HG02884 (cell line): ENCODE measurements at regions not wholly inside any gene's neighbourhood (a gene's known extent, or its start where the extent isn't known, plus 50 kb on each side); places are given as distances from the start of the nearest gene placed in this dataset.

Source experiments
- ATAC-seq: cut with Tn5 transposase; IDR thresholded peaks from one replicate; pipeline ENCODE4 v1.9.1; 2021; ENCODE audit warnings: mild to moderate bottlenecking, moderate library complexity; ENCODE audit not compliant: unreplicated experiment

DNA sequence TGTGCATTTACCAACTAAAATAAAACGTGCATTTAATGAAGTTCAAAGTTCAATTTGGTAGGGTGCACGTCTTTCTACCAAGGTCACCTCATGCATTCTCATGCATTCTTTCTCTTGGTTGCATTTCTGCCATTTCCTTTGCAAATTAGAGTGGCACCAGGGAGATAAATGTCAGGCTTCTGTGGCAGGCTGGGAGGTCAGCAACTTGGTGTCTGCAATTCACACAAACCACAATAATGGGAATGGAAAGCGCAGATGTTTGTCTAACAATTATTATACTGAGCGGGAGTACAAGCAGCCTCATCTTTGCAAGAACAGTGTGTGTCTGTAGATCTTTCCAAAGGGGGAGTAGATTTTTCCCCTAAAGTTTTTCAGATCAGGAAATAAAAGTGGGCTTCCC lies 411.7 kb downstream of the DMRT2 start:
- no peak for ATAC-seq

DNA sequence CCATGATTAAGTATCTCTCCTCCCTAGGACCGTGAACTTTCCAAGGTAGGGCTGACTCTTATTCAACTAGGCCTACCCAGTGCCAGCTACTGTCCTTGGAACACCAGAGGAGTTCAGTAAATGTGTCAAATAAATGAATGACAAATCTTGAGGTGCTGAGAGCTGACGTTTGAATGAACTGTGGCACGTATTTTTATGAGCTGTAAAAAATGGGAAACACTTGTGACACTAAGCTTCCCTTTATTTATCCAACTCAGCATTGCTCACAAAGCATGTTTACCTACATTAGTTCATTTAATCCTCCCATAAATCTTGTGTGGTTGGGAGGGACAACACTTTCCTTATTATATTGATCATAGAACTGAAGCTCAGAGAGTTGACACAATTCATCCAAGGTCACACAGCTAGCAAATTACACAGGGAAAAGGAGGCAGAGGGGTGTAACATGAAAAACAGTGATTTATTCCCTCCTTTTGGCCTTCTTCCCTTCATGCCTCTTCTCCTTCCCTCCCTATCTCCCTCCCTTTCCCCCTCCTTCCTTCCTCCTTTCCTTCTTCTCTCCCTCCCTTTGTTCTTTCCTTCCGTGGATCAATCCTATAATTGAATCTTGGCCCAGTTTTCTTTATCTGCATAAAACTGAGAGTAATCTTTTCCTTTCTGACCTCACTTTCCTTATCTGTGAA lies 412.6 kb downstream of the DMRT2 start:
- ATAC-seq = no peak

DNA sequence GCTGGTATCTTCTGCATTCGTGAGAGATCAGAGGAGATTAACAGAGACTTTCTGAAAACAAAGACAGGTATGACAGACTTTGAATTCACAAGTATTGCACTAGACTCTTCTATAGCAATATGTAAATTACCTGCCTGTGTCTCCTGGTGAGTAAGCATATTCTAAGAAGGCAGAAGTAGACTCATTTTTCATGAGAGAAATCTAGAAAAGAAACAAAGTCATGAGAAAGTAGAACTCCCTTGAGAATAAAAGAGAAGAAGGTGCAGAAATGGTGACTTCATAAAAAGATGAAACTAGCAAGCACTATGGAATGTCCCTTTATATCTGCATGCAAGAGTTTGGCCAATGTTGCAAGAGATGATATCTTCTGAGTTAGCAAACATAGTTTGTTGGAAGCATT lies 419.8 kb downstream of the DMRT2 start:
- peak; percentile 92 for ATAC-seq

DNA sequence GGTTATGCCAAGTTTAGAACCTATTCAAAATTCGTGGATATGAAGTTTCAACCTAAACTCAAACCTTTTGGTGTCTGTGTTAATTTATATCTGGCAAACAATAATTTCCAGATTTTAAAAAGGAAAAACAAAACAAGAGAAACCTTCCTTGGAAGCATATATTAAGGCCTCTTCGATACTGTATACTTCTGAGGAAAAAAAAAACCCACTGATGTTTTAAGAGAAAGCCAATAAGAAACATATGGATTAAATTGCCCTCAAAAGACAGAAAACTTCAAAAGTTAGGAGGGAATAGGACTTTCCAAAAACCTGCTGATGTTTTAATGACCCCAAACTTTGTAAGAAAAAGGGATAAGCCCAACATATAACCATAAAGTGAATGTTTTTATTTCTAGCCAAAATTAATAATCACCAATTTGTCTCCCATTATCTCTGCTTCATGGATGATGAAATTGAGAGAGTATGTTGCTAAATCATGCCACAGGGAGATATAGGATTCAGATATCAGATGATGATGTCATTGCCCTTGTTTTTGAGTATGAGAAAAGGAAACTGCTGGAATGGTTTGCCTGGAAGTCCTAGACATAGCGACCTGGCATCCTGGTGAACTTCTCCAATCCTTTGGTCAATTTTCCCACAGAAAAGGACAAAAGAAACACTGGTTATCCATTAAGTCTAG lies 423.9 kb downstream of the DMRT2 start:
- ATAC-seq = no peak

DNA sequence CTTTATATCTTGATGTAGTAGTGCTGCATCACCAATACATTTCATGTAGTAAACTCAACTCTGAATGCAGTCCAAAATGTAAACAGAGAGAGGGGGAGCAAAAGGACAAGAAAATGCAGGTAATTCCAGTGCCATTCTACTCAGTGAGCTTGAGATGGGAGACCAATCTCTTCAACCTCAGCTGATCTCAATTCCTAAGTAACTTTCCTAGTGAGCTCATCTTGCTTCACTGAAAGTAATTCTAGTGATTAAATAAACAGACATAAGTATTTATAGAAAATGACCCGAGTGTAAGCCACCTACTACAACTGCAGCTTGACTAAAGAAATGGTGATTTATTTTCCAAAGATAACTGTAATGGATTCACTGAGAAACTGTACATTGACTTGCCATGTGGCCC lies 424.5 kb downstream of the DMRT2 start:
- no peak for ATAC-seq

DNA sequence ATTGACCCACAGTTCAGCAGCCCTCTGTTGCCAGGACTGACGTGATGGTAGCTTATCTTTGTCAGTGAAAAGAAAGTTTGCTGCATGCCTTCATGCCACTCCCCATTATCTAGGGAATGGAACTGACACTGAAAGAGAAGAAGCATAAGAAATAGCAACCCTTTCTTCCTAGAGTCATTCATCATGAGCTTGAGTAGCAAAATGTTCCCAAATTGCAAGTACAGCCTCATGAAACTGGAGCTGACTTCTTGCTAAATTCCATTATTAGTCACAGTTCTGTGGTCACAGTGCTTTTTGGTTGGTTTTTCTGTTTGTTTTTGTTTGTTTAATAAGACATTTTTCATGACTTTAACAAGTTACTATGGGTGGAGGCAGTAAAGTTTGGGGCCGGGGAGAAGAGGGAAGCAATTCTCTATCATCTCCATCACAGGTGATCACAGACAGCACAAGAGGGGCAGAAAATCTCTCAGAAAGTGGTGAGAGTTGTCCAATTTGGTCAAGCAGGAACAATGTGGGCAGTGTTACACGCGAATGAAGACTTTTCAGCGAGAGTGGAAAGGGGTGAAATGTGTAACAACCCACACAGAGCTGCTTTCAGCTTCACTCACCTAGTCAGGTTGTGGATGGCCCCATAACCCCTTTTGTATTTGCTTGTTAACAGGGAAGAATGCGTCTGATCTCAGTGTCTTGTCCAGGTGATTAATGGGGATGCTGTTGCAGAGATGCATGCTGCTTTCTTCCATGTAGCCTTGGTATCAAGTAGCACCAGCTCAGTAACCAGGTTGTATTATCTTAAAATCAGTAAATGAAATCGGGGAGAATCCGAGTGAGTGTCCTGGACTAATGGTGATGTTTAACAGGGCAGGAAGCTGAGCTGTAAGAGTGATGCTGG lies 440.4 kb downstream of the DMRT2 start:
- peak; percentile 85 for ATAC-seq

DNA sequence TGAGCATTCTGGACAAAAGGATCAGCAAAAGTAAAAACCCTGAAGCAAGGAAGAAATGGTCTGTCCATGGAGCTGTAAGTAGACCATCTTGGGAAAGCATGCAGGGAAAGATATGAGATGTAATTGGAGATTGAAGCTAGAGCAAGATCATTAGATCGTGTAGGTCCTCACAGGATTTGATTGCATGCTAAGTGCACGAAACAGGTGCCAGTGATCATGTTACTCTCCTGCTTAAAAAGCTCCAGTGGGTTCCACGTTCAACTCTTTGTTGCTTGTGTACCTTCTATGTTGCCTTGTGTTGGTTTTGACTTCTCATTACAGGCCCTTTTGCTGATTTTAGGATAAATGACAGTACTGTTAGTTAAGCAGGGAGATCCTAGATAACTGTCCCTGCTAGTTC lies 442.0 kb downstream of the DMRT2 start:
- no peak for ATAC-seq

DNA sequence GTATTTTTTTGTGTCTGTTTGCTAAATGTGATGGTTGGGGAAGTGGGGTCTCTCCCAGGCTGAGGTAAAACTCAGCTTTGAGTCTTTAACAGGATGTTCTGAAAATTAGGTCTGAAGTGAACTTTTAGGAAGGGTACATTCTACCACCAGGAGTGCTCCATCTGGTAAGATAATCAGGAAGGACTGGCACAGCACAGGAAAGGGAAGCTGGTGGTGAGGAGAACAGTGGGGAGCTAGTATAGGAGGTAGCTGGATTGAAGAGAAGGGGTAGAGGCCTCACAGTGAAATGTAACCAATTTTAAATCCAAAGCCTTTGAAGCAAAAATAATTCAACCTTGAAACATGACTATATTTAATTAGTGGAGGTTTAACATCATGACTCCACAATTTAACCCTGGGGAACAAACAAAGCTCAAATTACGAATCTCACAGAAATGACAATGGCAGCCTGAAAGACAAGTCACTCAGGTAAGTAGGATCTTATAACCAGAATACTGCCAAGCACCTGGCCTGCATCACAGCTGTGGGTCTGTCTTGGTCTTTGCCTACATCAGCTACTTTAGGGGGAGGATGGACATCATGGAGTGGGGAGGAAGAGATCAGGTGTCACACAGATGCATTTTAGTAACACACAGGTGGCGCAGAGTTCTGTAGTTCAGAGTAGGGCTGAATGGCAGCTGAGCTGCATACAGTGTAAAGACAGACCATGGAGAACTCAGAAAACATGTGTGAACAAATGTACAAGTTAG lies 445.3 kb downstream of the DMRT2 start:
- no peak for ATAC-seq

DNA sequence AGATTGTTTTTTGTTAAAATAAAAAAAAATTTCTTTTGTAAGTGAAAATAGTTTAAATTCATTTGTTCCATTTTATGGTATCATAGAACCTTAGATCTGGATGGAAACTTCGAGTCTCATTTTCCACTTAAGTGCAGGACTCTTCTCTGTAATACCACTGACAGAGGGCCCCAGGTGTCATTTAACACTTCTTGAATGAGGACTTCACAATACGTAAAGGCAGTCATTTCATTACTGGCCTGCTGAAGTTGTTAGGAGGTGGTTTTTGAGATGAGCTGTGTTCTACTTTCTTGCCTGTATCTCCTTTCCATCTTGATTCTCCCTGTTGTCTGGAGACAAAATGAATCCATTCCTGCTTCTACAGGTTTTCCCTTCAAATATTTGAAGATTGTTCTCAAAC lies 455.3 kb downstream of the DMRT2 start:
- ATAC-seq = no peak

DNA sequence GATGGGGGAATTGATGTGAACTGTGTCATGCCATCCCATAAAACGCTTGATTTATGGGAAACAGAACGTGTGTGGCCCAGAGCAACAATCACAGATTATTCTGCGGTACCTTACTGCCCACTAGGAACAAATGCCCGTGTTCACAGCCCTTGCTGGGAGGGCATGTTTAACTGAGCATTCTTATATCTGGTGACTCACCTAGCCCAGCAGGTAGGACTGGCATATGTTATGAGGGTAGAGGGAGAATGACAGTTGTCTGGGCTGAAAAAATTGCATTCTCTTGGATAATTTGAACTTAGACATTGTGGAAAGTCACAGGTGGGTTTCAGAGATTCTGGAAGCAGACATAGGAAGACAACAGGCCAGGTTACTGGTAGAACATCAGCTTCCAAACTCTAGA lies 460.6 kb downstream of the DMRT2 start:
- ATAC-seq = no peak

DNA sequence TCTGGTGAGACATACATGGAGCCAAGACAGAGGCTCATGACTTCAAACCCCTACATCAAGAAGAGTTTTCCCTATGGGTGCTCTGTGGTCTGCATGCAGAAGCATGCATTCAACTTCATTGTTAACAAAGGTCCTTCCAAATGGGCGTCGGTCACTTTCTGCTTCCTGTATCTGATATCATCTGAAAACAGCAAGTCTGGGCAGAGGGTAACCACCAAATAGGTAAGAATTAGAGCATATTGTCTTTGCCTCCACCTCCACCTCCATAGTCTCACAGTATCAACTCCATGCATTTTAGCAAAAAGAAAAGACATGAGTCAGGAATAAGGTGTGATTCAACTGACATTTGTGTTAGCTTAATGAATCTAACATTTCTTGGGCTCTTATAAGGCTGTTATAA lies 462.9 kb downstream of the DMRT2 start:
- ATAC-seq = no peak

DNA sequence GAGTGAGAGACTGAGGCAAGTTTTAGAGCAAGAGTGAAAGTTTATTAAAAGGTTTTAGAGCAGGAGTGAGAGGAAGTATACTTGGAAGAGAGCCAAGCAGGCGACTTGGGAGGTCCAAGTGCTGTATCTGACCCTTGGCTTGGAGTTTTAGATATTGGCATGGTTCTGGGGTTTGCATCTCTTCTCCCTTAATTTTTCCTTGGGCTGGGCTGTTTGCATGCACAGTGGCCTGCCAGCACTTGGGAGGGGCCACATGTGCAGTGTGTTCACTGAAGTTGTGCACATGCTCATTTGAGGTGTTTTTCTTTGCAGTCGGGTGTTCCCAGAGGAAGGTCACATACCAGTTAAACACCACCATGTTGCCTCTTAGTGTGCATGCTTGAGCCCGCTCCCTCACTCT lies 464.1 kb downstream of the DMRT2 start:
- ATAC-seq = no peak

DNA sequence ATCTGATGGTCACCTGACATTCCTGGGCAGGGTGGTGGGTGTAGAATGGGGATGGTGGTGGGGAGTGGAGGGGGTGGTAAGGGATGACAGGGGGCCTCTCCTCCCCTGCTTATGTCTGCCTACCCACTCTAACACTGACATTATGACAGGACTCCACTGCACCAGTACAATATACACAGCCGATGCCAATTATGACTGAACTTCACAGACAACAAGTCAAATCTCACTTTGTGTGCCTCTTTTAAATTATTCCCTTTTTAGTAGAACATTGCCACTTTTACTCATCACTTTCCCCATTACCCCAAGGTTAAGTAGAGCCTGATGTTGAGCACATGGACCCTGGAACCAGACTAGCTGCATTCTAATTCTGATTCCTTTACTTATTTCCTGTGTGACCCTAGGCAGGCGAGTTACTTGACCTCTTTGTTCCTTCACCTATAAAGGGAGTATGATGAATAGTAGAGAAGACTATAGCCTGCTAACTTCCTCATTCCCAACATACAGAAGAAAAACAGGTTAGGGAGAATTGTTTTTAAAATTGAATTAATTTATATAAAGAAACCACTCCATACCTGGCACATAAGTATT lies 464.7 kb downstream of the DMRT2 start:
- ATAC-seq = peak; percentile 46

DNA sequence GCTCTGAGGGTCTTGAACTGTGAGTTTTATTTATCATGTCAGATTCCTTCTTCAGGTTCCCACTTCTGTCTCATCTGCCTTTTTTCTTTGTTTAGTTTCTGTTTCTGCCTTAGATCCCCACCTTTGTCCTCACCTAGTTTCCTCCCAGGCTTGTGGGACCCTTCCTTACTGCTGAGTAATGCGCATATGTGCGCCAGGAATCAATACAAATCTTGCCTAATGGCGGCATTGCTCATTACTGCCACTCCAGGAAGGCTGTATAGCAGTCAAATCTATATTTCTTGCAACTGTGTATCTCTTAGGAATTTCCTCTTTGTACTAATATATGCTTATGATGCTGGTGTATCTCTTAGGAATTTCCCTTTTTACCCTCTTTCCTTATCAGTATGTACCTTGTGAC lies 465.4 kb downstream of the DMRT2 start:
- no peak for ATAC-seq

DNA sequence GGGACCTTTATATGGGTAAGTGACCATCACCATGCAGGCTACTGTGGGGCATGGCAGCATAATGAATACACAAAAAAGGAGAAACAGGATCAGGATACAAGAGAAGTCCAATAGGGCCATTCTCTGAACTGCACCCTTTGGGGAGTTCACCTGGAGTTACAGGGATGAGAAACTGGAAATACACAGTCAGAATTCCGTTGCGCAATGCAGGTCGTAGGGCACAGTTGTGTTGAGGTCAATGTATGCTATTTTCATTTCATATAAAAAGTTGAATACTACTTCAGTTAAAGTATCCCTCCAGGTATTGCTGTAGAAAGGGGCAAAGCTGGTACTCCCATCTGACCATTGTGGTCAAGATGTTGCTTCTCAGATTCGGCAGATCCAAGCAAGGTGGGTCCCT lies 471.4 kb downstream of the DMRT2 start:
- ATAC-seq = no peak

DNA sequence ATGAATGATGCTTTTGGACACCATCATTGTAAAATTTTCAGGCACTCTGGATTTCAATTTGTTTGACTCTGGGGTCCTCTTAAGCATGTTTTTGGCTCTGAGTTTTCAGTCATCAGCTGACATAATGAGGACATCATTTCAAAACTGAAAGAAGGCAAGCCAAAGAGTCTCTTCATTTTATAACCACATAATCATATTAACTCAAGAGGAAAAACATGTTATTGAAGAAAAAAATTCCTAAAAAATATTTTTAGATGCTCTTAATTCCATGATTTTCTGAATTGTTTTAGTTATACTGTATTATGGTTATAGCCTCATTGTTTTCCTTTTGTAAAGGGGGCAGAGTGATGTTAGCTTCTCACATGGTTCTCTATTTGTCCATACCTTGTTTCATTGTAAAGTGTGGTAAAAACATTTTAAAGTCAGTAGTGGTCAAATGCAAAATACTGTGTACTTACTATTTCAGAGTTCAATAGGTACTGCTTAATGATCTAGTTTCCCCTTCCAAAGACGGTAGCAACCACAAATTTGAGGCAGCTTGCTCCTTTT lies 472.1 kb downstream of the DMRT2 start:
- peak; percentile 72 for ATAC-seq

DNA sequence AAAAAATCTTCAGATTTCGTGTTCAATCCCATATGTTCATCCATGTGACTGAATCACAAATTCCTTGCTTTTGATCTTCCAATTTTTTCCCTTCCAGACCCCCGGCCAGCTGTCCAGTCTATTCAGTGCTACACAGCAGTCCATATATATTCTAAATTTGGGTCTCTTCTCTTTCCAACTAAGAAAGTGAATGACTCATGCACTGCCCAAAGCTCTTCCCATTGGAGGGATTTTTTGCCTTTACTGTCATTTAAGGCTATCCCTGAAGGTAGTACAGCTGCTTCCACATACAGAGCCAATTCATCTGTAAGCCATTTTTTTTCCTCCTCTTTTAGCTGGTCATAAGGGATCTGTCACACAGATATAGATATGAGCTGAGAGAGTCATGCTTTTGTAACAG lies 478.3 kb downstream of the DMRT2 start:
- no peak for ATAC-seq

DNA sequence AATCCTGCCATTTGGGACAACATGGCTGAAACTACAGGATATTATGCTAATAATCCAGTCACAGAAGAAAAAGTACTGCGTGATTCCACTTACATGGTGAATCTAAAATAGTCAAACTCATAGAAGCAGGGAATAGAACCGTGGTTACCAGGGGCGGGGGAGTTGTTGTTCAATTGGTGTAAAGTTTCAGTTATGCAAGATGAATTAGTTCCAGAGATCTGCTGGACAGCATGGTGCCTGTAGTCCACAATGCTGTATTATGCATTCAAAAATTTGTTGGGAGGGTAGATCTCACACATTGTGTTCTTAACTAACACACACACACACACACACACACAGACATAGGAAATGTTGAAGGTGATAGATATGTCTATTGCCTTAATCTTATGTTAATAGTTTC lies 480.5 kb downstream of the DMRT2 start:
- no peak for ATAC-seq

DNA sequence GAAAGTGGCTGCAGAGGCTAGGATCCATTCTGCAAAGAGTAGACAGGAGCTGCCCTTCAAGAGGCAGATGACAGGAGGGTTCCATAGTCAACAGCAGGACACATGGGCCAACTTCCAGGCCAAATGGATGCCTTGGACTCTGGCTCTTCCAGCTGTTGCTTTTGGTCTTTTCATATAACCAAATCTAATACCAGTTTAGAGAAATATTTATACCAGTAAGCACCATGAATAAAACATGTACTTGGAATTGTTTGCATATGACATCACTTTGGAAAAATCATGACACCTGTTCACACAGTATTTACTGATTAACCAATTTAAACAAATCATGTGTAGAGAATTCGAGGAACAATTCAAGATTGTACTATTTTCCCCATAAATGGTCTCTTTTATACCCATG lies 481.3 kb downstream of the DMRT2 start:
- no peak for ATAC-seq

DNA sequence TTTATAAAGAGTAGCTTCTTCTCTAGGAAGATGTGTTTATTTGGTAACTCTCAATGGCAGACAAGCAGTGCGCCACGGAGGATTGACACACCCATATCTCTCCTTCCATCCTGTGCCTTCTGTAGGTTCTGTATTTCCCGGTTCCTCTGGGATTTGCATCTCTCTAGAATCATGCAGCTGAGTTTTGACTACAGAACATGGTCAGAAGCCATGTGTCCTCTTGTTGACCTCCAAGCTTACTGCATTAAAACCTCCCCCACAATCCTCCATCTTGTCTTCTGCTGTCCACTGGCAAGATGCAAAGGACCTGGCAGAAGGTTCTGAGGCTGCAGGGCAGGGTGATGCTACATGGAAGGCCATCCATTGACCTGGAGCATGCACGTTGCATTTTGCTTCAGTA lies 482.0 kb downstream of the DMRT2 start:
- ATAC-seq = no peak

DNA sequence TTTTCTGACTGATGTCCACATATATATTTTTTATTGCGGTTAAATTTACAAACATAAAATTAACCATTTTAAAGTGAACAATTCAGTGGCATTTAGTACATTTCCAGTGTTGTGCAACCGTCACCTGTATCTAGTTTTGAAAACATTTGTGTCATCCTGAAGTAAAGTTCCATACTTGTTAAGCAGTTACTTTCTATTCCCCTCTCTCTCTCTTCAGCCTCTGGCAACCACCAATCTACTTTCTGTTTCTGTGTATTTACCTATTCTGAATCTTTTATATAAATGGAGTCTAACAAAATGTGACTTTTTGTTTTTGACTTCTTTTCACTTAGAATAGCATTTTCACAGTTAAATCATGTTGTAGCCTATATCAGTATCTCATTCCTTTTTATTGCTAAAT lies 480.1 kb upstream of the SMARCA2 start:
- peak; percentile 44 for ATAC-seq
